Immature natural killer cell (primary cell): ENCODE measurements at regions not wholly inside any gene's neighbourhood (a gene's known extent, or its start where the extent isn't known, plus 50 kb on each side); places are given as distances from the start of the nearest gene placed in this dataset.
"Not testable (repeated sequence)": the region's sequence is repeated elsewhere in the genome, so short reads cannot be mapped to it uniquely, and the experiment has no call there.

Experiments
- DNase-seq, 3 donors: peaks; one replicate each; pipeline ENCODE4 v3.0.0; 2022; ENCODE audit warnings: mixed read lengths in 1 of 3
- H3K27ac Mint-ChIP-seq, 6 donors: one replicate each; pipeline ENCODE4 v1.8.0; 2020; ENCODE audit warnings: mixed read lengths in 6 of 6, mild to moderate bottlenecking in 5 of 6, inconsistent platforms in 4 of 6, moderate library complexity in 3 of 6
- H3K27me3 Mint-ChIP-seq, 3 donors: one replicate each; pipeline ENCODE4 v1.8.0; 2020 to 2021; ENCODE audit warnings: low read depth in 3 of 3, mild to moderate bottlenecking in 3 of 3, mixed read lengths in 3 of 3, moderate library complexity in 3 of 3, inconsistent platforms in 1 of 3
- H3K36me3 Mint-ChIP-seq, 3 donors: one replicate each; pipeline ENCODE4 v1.8.0; 2020; ENCODE audit warnings: mixed read lengths in 3 of 3, inconsistent platforms in 2 of 3, mild to moderate bottlenecking in 2 of 3
- H3K4me1 Mint-ChIP-seq, 2 donors: one replicate each; pipeline ENCODE4 v1.8.0; 2020; ENCODE audit warnings: inconsistent platforms in 2 of 2, mild to moderate bottlenecking in 2 of 2, mixed read lengths in 2 of 2, moderate library complexity in 1 of 2
- H3K4me3 Mint-ChIP-seq, 5 donors: one replicate each; pipeline ENCODE4 v1.8.0; 2020; ENCODE audit warnings: mild to moderate bottlenecking in 5 of 5, mixed read lengths in 5 of 5, inconsistent platforms in 3 of 5, moderate library complexity in 3 of 5
- H3K9me3 Mint-ChIP-seq, 6 donors: one replicate each; pipeline ENCODE4 v1.8.0; 2020; ENCODE audit warnings: mild to moderate bottlenecking in 6 of 6, mixed read lengths in 6 of 6, inconsistent platforms in 4 of 6, moderate library complexity in 3 of 6

DNA sequence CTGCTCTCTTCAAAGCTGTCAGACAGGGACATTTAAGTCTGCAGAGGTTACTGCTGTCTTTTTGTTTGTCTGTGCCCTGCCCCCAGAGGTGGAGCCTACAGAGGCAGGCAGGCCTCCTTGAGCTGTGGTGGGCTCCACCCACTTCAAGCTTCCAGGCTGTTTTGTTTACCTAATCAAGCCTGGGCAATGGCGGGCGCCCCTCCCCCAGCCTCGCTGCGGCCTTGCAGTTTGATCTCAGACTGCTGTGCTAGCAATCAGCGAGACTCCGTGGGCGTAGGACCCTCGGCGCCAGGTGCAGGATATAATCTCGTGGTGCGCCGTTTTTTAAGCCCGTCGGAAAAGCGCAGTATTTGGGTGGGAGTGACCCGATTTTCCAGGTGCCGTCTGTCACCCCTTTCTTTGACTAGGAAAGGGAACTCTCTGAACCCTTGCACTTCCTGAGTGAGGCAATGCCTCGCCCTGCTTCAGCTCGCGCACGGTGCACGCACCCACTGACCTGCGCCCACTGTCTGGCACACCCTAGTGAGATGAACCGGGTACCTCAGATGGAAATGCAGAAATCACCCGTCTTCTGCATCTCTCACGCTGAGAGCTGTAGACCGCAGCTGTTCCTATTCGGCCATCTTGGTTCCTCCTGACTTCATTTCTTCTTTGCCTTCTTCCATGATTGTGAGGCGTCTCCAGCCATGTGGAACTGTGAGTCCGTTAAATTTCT is 93.5 kb upstream of the EYA4 start:
- H3K4me1 Mint-ChIP-seq, H3K36me3 Mint-ChIP-seq, H3K27ac Mint-ChIP-seq, H3K27me3 Mint-ChIP-seq, DNase-seq, H3K4me3 Mint-ChIP-seq: not testable (repeated sequence)
- H3K9me3 Mint-ChIP-seq: peaks cover 0 to 11% (median 5%) of the 10 kb centered on the region in 6 donors

DNA sequence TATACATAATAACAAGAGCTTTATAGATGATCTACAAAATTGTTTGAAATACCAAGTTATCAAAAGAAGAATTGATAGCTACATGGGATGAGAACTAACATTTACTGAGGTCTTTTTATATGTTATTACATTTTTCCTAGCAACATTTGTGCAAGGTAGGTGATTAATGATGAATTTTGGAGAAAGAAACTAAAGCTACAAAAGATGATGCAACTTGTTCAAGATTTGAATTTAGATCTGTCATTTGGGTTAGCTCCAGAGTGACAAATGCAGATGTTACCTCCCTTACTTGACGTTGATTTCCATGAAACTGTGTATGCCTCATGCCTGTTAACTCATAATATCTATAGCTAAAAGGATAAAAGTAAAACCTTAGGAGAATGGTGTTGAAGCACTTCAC is 84.5 kb upstream of the EYA4 start:
- Mint-ChIP-seq H3K27ac (no peak overlapping the region), H3K27me3 (no peaks in the 10 kb centered on the region), H3K4me1 (no peaks in the 10 kb centered on the region), H3K36me3 (no peaks in the 10 kb centered on the region), H3K9me3 (peaks cover 0 to 6% (median 4%) of the 10 kb centered on the region in 6 donors), H3K4me3 (no peak overlapping the region)
- DNase-seq: no peak

DNA sequence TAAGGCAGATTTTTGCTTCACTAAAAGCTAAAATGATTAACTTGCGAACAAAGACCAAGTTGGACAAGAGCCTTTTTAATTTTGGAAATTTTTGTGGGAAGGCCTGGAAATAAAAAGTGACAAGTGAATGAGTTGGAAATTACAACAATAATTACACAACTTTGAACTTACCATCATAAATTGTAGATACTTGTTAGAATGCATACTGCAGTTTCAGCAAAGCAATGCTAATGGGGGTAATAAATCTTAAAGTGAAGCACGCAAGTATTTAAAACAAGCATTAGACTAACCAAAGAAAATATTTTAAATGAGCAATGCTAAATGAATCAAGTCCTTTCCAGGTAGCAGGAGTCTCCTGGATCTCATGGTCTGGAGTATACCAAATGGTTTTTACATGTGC is 83.2 kb upstream of the EYA4 start:
- DNase-seq: no peak
- Mint-ChIP-seq H3K27me3 (no peaks in the 10 kb centered on the region), H3K4me1 (no peaks in the 10 kb centered on the region), H3K4me3 (no peak overlapping the region), H3K9me3 (peaks cover 0 to 5% (median 3%) of the 10 kb centered on the region in 6 donors), H3K36me3 (no peaks in the 10 kb centered on the region), H3K27ac (no peak overlapping the region)

DNA sequence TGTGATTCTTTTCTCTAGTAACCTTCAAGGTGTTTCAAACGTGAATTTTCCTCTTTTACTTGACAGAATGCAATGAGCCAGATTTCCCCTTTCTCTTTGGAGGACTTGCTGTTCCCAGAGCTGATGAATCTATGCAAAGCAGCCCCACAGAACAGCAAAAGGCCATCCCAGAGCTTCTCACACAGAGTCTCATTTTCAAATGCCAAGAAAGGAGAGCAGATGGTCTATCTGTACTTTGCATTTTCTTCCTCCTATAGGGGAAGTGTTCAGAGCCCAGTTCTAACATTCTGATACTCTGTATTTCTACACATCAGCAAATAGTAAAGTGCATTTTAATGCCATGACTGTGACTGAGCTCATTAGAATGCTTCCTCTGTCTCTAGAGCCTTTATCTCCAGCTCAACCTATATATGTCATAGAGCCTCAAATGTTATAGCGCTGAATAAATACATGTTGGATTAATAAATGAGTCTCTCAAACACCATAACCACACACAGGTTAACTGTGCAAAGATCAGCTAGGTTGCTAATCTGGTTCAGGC is 81.8 kb upstream of the EYA4 start:
- Mint-ChIP-seq H3K4me1 (no peaks in the 10 kb centered on the region), H3K27me3 (no peaks in the 10 kb centered on the region), H3K27ac (no peak overlapping the region), H3K36me3 (no peaks in the 10 kb centered on the region), H3K4me3 (no peak overlapping the region), H3K9me3 (peaks cover 0 to 5% (median 0%) of the 10 kb centered on the region in 6 donors)
- DNase-seq: no peak

DNA sequence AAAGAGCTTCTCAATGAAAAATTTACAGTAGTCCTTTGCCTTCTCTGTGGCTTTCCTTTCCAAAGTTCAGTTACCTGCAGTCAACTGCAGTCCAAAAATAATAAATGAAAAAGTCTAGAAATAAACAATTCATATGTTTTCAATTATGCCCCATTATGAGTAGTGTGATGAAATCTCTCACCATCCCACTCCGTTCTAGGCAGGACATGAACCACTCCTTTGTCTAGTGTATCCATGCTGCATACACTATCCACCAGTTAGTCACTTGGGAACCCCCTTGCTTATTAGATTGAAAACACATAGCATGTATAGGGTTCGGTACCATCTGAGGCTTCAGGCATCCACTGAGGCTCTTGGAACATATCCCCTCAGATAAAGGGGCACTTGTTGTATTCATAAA is 80.6 kb upstream of the EYA4 start:
- no peak overlapping the region for H3K27ac Mint-ChIP-seq
- H3K36me3 Mint-ChIP-seq: no peaks in the 10 kb centered on the region
- DNase-seq: no peak
- no peaks in the 10 kb centered on the region for H3K4me1 Mint-ChIP-seq
- no peak overlapping the region for H3K4me3 Mint-ChIP-seq
- H3K9me3 Mint-ChIP-seq: peaks cover 0 to 5% (median 0%) of the 10 kb centered on the region in 6 donors
- no peaks in the 10 kb centered on the region for H3K27me3 Mint-ChIP-seq

DNA sequence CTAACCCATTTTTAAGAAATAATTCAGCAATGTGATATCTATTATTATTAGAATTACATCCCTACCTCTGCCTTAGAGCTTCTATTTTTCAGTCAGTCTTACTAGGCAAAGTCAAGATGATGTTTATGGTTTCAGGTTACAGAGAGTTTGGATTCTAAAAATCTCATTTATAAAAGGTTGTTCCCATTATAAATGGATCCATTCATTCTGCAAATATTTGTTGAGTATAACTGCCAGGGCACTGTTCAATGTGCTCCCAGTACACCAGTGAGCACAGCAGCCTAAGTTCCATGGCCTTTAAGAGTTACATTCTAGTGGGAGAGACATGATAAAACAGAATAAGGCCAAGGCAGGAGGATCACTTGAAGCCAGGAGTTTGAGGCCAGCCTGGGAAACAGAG is 75.9 kb upstream of the EYA4 start:
- H3K9me3 Mint-ChIP-seq: peaks cover 0 to 5% (median 0%) of the 10 kb centered on the region in 6 donors
- no peak overlapping the region for H3K27ac Mint-ChIP-seq
- DNase-seq: no peak
- H3K4me1 Mint-ChIP-seq: no peaks in the 10 kb centered on the region
- H3K4me3 Mint-ChIP-seq: no peak overlapping the region
- no peaks in the 10 kb centered on the region for H3K36me3 Mint-ChIP-seq
- H3K27me3 Mint-ChIP-seq: no peaks in the 10 kb centered on the region

DNA sequence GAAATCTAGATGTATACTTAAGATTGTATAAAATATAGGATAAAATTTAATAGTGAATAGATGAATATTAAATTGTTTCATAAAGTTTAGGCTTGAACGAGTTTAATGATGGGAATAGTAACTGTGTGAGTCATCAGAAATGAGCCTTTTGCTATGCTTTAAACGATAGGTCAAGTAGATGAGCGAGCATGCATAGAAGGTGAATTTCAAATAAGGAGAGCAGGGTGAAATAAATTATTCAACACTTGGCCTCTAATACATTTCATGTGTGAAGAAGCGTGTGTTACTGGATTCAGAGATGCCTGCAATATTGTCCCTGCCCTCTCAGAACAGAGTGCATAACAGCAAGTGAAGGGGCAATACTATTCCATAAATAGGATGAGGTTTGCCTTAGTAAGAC is 74.4 kb upstream of the EYA4 start:
- no peaks in the 10 kb centered on the region for H3K27me3 Mint-ChIP-seq
- H3K27ac Mint-ChIP-seq: no peak overlapping the region
- H3K4me3 Mint-ChIP-seq: no peak overlapping the region
- no peak for DNase-seq
- no peaks in the 10 kb centered on the region for H3K4me1 Mint-ChIP-seq
- H3K9me3 Mint-ChIP-seq: peaks cover 0 to 5% (median 0%) of the 10 kb centered on the region in 6 donors
- H3K36me3 Mint-ChIP-seq: no peaks in the 10 kb centered on the region

DNA sequence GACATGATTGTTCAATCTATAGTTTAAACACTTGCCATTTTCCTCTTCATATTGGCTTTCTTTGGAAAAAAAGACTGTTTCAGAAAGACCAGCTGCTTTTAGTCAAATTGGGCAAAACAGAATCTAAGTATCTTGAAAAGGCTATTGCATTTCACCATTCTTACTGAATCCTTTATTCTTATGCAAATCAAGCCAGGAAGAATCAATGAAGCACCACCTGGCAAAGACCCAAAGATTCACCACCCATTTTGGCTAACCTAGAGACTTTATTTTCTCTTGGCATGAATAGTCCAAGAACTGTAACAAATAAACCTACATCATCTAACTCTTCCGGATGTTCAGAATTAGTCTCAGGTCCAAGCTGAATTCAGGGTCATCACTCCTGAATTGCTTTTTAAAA is 71.3 kb upstream of the EYA4 start:
- no peaks in the 10 kb centered on the region for H3K36me3 Mint-ChIP-seq
- H3K27me3 Mint-ChIP-seq: no peaks in the 10 kb centered on the region
- DNase-seq: no peak
- no peak overlapping the region for H3K27ac Mint-ChIP-seq
- H3K9me3 Mint-ChIP-seq: peaks cover 0 to 3% (median 0%) of the 10 kb centered on the region in 6 donors
- no peak overlapping the region for H3K4me3 Mint-ChIP-seq
- no peaks in the 10 kb centered on the region for H3K4me1 Mint-ChIP-seq

DNA sequence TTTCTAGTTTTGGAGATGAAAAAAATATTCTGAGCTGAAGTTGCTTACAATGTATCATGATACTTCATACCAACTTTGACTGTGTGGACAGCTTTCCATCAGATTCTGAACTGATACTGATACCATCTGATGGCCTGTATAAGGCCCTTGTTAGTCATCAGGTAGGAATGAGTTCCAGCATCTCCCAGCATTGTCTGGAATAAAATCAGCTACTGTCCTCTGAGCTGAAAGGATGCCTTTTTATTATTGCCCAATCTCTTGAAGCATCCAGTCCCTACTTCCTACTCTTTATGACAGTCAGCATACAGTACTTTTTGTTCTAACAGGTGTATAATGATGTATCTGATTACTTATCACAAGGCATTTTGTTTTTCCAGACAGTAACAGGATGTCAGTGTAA is 70.6 kb upstream of the EYA4 start:
- H3K4me1 Mint-ChIP-seq: no peaks in the 10 kb centered on the region

DNA sequence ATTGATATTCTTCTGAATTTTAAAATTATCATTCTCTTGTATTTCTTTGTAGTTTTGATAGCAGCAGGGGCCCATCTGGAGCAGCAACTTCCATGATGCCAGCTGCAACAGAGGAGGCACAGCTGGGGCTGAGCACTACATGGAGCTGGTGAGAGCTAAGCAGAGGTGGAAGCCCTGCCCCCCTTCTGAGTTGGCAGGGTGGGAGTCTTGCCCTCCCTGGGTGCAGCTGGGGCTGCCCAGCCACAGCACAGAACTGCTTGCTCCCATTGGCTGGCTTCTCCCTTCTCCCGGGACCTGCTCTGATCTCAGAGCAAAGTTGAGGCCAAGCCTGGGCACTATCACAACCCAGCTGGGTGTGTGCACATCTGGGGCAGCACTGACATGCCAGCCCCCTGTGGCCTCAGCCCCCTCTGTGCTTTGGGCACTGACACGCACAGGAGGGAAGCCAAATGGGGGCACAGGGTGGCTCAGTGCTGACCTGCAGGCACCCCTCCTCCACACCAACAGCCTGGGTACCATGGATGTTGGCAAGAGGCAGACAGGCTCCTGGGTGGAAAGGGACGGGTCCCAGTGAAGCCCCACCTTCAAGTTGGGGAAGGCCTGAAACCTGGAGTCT is 69.1 kb upstream of the EYA4 start:
- no peaks in the 10 kb centered on the region for H3K4me1 Mint-ChIP-seq
- DNase-seq: no peak
- H3K36me3 Mint-ChIP-seq: no peaks in the 10 kb centered on the region
- H3K4me3 Mint-ChIP-seq: no peak overlapping the region
- peaks cover 0 to 2% (median 0%) of the 10 kb centered on the region in 6 donors for H3K9me3 Mint-ChIP-seq
- no peak overlapping the region for H3K27ac Mint-ChIP-seq
- H3K27me3 Mint-ChIP-seq: no peaks in the 10 kb centered on the region

More for the DNA sequence above, 70.6 kb upstream of the EYA4 start:
- peaks cover 0 to 3% (median 0%) of the 10 kb centered on the region in 6 donors for H3K9me3 Mint-ChIP-seq
- no peak overlapping the region for H3K4me3 Mint-ChIP-seq
- H3K27ac Mint-ChIP-seq: no peak overlapping the region
- no peak for DNase-seq
- no peaks in the 10 kb centered on the region for H3K27me3 Mint-ChIP-seq
- H3K36me3 Mint-ChIP-seq: no peaks in the 10 kb centered on the region

DNA sequence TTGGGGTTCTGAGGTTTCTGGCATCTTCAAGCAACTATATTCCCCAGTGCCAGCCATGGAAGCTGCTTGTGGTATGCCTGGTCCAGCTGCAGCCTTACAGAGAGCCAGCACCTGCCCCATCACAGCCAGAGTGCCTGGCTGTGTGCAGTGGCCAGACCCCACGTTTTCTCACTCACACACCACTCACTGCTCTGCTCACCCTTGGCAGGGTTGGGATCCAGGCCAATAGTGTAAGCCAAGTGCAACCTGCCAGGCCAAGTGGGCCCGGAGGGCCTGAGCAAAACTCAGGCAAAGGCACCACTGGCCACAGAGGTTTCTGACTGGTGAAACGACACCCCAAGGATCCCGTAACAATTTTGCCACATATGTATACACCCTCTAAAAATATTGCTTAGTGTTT is 67.9 kb upstream of the EYA4 start:
- Mint-ChIP-seq H3K4me3 (no peak overlapping the region), H3K27ac (no peak overlapping the region)

DNA sequence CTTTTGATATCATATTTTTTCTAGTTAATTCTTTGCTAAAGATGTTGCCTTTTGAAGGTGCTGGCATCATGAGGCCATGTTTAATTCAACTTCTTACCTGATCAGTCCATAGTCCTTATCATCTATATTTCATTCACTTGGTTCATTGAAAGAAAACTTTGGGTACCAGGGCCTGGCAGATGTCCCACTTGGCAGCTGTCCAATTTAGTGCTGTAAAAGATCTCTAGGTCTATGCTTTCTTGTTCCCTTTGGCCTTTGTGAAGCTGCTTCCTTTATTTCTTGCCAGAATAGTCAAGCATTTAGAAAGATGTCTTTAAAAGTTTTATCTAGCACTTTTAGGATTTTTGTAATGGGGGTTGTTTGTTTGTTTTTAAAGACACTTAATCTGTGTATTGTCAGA is 61.7 kb upstream of the EYA4 start:
- no peak overlapping the region for H3K4me3 Mint-ChIP-seq
- H3K27ac Mint-ChIP-seq: no peak overlapping the region
- H3K27me3 Mint-ChIP-seq: peaks cover 0 to 3% (median 0%) of the 10 kb centered on the region in 3 donors
- H3K36me3 Mint-ChIP-seq: no peaks in the 10 kb centered on the region
- H3K9me3 Mint-ChIP-seq: peaks cover 0 to 3% (median under 1%) of the 10 kb centered on the region in 6 donors
- DNase-seq: no peak
- no peaks in the 10 kb centered on the region for H3K4me1 Mint-ChIP-seq

More for the DNA sequence above, 67.9 kb upstream of the EYA4 start:
- no peaks in the 10 kb centered on the region for H3K4me1 Mint-ChIP-seq
- H3K9me3 Mint-ChIP-seq: peaks cover 0 to 2% (median 0%) of the 10 kb centered on the region in 6 donors
- no peaks in the 10 kb centered on the region for H3K36me3 Mint-ChIP-seq
- DNase-seq: no peak
- H3K27me3 Mint-ChIP-seq: no peaks in the 10 kb centered on the region

DNA sequence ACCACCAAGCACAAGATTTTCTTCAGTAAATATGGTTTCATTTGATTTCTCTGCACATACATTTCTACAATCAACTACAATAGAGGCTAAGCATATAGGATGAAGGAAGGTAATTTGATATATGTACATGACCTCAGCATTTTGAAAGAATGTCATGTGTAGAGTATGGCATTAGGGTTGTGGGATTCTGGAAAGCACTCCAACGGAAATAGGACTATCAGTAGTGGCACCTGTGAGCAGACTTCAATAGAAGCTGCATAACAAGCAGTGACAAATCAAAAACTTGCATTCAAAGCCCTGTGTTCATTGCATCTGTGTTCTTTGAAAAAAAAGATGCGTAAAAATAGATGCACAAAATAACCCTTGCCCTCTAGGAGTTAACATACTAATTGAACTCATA is 57.5 kb upstream of the EYA4 start:
- Mint-ChIP-seq H3K27ac (no peak overlapping the region), H3K4me3 (no peak overlapping the region), H3K4me1 (no peaks in the 10 kb centered on the region), H3K36me3 (no peaks in the 10 kb centered on the region), H3K27me3 (peaks cover 0 to 3% (median 0%) of the 10 kb centered on the region in 3 donors), H3K9me3 (peaks cover 0 to 1% (median 0%) of the 10 kb centered on the region in 6 donors)
- DNase-seq: no peak

DNA sequence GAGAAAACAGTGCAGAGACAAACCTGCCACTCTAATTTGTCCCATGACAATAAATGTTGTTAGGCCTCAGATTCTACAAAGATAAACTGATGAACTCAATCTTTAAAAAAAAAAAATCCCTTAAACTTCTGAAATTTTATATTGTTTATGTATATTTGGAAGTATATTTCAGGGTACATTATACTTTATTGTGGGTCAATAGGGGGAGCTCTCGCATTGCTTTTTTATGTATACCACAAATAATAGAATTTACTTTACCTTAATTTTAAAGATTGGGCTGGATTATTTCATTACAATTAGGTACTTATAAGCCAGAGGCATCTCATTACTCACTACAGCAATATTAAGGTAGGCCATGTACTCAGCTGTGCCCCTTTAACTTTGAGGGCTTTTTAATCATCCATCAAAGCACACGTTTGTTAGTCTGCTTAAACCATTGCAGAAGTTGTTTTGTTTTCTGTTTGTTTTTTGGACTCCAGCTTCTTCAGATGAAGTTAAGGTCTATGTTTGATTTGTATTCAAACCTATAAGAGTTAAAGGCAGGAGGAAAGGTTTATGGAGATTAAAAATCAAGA is 56.3 kb upstream of the EYA4 start:
- Mint-ChIP-seq H3K27me3 (peaks cover 0 to 3% (median 0%) of the 10 kb centered on the region in 3 donors), H3K36me3 (no peaks in the 10 kb centered on the region), H3K4me3 (no peak overlapping the region), H3K9me3 (no peaks in the 10 kb centered on the region), H3K27ac (no peak overlapping the region), H3K4me1 (no peaks in the 10 kb centered on the region)
- DNase-seq: no peak
